H9 (cell line): ENCODE measurements at regions not wholly inside any gene's neighbourhood (a gene's known extent, or its start where the extent isn't known, plus 50 kb on each side); places are given as distances from the start of the nearest gene placed in this dataset.

Experiments
- DNase-seq: peaks from one replicate; pipeline ENCODE4 v3.0.0-alpha.2; 2017
- H2AFZ ChIP-seq: one replicate; pipeline ENCODE4 v1.6.1; 2013; ENCODE audit warnings: mild to moderate bottlenecking, low read length, control low read depth, moderate library complexity
- H2AK5ac ChIP-seq: 2 replicates; pipeline ENCODE4 v1.6.1; 2013; ENCODE audit warnings: low read length, control low read depth, mixed read lengths; ENCODE audit not compliant: insufficient read length
- H2BK120ac ChIP-seq: one replicate; pipeline ENCODE4 v1.6.1; 2013; ENCODE audit warnings: low read depth, mild to moderate bottlenecking, low read length, control low read depth, inconsistent platforms; ENCODE audit not compliant: poor library complexity, severe bottlenecking
- H2BK12ac ChIP-seq: 2 replicates; pipeline ENCODE4 v1.6.1; 2013; ENCODE audit warnings: low read length, control low read depth, mixed read lengths, low read depth; ENCODE audit not compliant: insufficient read length
- H2BK15ac ChIP-seq: 2 replicates; pipeline ENCODE4 v1.6.1; 2013; ENCODE audit warnings: low read depth, low read length, control low read depth
- H2BK20ac ChIP-seq: one replicate; pipeline ENCODE4 v1.6.1; 2013; ENCODE audit warnings: low read depth, mild to moderate bottlenecking, low read length, control low read depth, inconsistent platforms; ENCODE audit not compliant: poor library complexity, severe bottlenecking
- H2BK5ac ChIP-seq: 2 replicates; pipeline ENCODE4 v1.6.1; 2013; ENCODE audit warnings: low read length, control low read depth, mixed read lengths; ENCODE audit not compliant: insufficient read length
- H3K14ac ChIP-seq: 2 replicates; pipeline ENCODE4 v1.6.1; 2013; ENCODE audit warnings: low read length, control low read depth; ENCODE audit not compliant: insufficient read depth
- H3K18ac ChIP-seq: 2 replicates; pipeline ENCODE4 v1.6.1; 2013; ENCODE audit warnings: low read depth, mild to moderate bottlenecking, mixed read lengths, low read length, control low read depth; ENCODE audit not compliant: insufficient read length
- H3K23ac ChIP-seq: 2 replicates; pipeline ENCODE4 v1.6.1; 2013; ENCODE audit warnings: low read length, control low read depth, mixed read lengths, low read depth; ENCODE audit not compliant: insufficient read length
- H3K23me2 ChIP-seq: 2 replicates; pipeline ENCODE4 v1.6.1; 2013; ENCODE audit warnings: low read depth, mild to moderate bottlenecking, mixed read lengths, low read length, control low read depth; ENCODE audit not compliant: insufficient read length, poor library complexity, severe bottlenecking
- H3K27ac ChIP-seq: 2 replicates; pipeline ENCODE4 v1.5.1; 2013; ENCODE audit warnings: low read length, control low read depth, mixed read lengths, low read depth; ENCODE audit not compliant: insufficient read length
- H3K27me3 ChIP-seq: 2 replicates; pipeline ENCODE4 v1.6.1; 2013; ENCODE audit warnings: low read length, control low read depth, inconsistent platforms; ENCODE audit not compliant: insufficient read depth
- H3K4ac ChIP-seq: 2 replicates; pipeline ENCODE4 v1.6.1; 2013; ENCODE audit warnings: low read depth, mild to moderate bottlenecking, control low read depth, inconsistent platforms, low read length, moderate library complexity
- H3K4me1 ChIP-seq: 2 replicates; pipeline ENCODE4 v1.6.1; 2013; ENCODE audit warnings: low read length, control low read depth, inconsistent platforms; ENCODE audit not compliant: insufficient read depth
- H3K4me2 ChIP-seq: 2 replicates; pipeline ENCODE4 v1.6.1; 2013; ENCODE audit warnings: low read length, control low read depth, mixed read lengths; ENCODE audit not compliant: insufficient read length, insufficient read depth
- H3K56ac ChIP-seq: 2 replicates; pipeline ENCODE4 v1.6.1; 2013; ENCODE audit warnings: low read depth, mild to moderate bottlenecking, mixed read lengths, low read length, control low read depth; ENCODE audit not compliant: insufficient read length
- H3K79me1 ChIP-seq: 2 replicates; pipeline ENCODE4 v1.6.1; 2013; ENCODE audit warnings: low read depth, mild to moderate bottlenecking, moderate library complexity, low read length, control low read depth, inconsistent platforms; ENCODE audit not compliant: insufficient read depth, poor library complexity, severe bottlenecking
- H3K79me2 ChIP-seq: 2 replicates; pipeline ENCODE4 v1.6.1; 2013; ENCODE audit warnings: low read length, control low read depth, inconsistent platforms; ENCODE audit not compliant: insufficient read depth
- H3K9ac ChIP-seq: 2 replicates; pipeline ENCODE4 v1.6.1; 2013; ENCODE audit warnings: low read length, control low read depth, mixed read lengths; ENCODE audit not compliant: insufficient read length; ENCODE audit errors: extremely low read depth
- H3K9me3 ChIP-seq: one replicate; pipeline ENCODE4 v1.6.1; 2013; ENCODE audit warnings: low read depth, low read length, inconsistent platforms; ENCODE audit not compliant: control insufficient read depth
- H3T11ph ChIP-seq: one replicate; pipeline ENCODE4 v1.6.1; 2013; ENCODE audit warnings: mild to moderate bottlenecking, low read length, control low read depth, inconsistent platforms
- H4K20me1 ChIP-seq: one replicate; pipeline ENCODE4 v1.6.1; 2013; ENCODE audit not compliant: control insufficient read depth, insufficient read length, insufficient read depth
- H4K5ac ChIP-seq: 2 replicates; pipeline ENCODE4 v1.6.1; 2013; ENCODE audit warnings: low read depth, mild to moderate bottlenecking, mixed read lengths, low read length, control low read depth; ENCODE audit not compliant: insufficient read length
- H4K8ac ChIP-seq: replicated peaks from 2 replicates; pipeline ENCODE4 v1.6.1; 2013; ENCODE audit warnings: low read length, control low read depth, mixed read lengths, low read depth; ENCODE audit not compliant: insufficient read length
- H4K91ac ChIP-seq: 2 replicates; pipeline ENCODE4 v1.6.1; 2013; ENCODE audit warnings: low read depth, mild to moderate bottlenecking, moderate library complexity, mixed read lengths, low read length, control low read depth; ENCODE audit not compliant: insufficient read length
- H3K27ac Mint-ChIP-seq, 3 experiments: 2 replicates in 2 of 3; 3 replicates in 1 of 3; pipeline ENCODE4 v1.8.0; 2020 to 2021; ENCODE audit warnings: mixed read lengths in 3 of 3, mild to moderate bottlenecking in 1 of 3, moderate library complexity in 1 of 3
- H3K27me3 Mint-ChIP-seq: 2 replicates; pipeline ENCODE4 v1.8.0; 2021; ENCODE audit warnings: low read depth, mild to moderate bottlenecking, moderate library complexity, mixed read lengths
- H3K36me3 Mint-ChIP-seq, 3 experiments: 2 replicates in 2 of 3; 3 replicates in 1 of 3; pipeline ENCODE4 v1.8.0; 2020 to 2021; ENCODE audit warnings: low read depth in 3 of 3, mixed read lengths in 3 of 3; ENCODE audit not compliant: insufficient read depth in 1 of 3
- H3K4me1 Mint-ChIP-seq, 2 experiments: 2 replicates each; pipeline ENCODE4 v1.8.0; 2020; ENCODE audit warnings: mixed read lengths in 2 of 2
- H3K4me3 Mint-ChIP-seq, 2 experiments: 2 replicates in 1 of 2; 3 replicates in 1 of 2; pipeline ENCODE4 v1.8.0; 2020 to 2021; ENCODE audit warnings: mild to moderate bottlenecking in 2 of 2, mixed read lengths in 2 of 2, moderate library complexity in 1 of 2
- H3K9me3 Mint-ChIP-seq, 2 experiments: 2 replicates in 1 of 2; 3 replicates in 1 of 2; pipeline ENCODE4 v1.8.0; 2020; ENCODE audit warnings: mild to moderate bottlenecking in 2 of 2, mixed read lengths in 2 of 2, moderate library complexity in 1 of 2
- CTCF ChIP-seq: fragments of 200-600 bp; sonication (generic); conservative IDR thresholded peaks from 3 replicates; pipeline ENCODE4 v1.8.0; 2021; ENCODE audit warnings: antibody characterized with exemption, mild to moderate bottlenecking
- WGBS: extraction: QIAGEN DNeasy Blood & Tissue Kit; methylation state at CpG from one replicate; pipeline ENCODE4 v1.1.7; 2013; ENCODE audit warnings: missing lambda C conversion rate, low lambda C conversion rate, mixed read lengths; ENCODE audit not compliant: insufficient read length; ENCODE audit errors: extremely low coverage; 5-methylcytosine and 5-hydroxymethylcytosine counted together

GRCh38 chr2:161033059-161033660, 127.1 kb upstream of the TANK start:
- Histone ChIP-seq H4K91ac (no peak overlapping the region), H3K23me2 (no peaks in the 10 kb centered on the region), H3K18ac (no peak overlapping the region), H2BK12ac (no peak overlapping the region), H3K4me1 (no peaks in the 10 kb centered on the region), H2AFZ (no peak overlapping the region), H2AK5ac (no peak overlapping the region), H3K9me3 (no peaks in the 10 kb centered on the region), H3K23ac (no peak overlapping the region), H3K56ac (no peak overlapping the region), H3K27ac (no peak overlapping the region), H3K27me3 (no peaks in the 10 kb centered on the region), H2BK120ac (no peak overlapping the region), H3K79me1 (no peaks in the 10 kb centered on the region), H4K5ac (no peak overlapping the region), H3K9ac (no peak overlapping the region), H4K8ac (no peak overlapping the region), H3K4me2 (no peak overlapping the region), H4K20me1 (no peaks in the 10 kb centered on the region), H3K4ac (no peak overlapping the region), H3K79me2 (no peaks in the 10 kb centered on the region), H2BK20ac (no peak overlapping the region), H3K14ac (no peak overlapping the region), H3T11ph (no peak overlapping the region), H2BK5ac (no peak overlapping the region), H2BK15ac (no peak overlapping the region)
- WGBS: no CpG with 5 or more reads among the region's 2 CpGs
- no peak for TF ChIP-seq CTCF
- Mint-ChIP-seq H3K36me3 (no peaks in the 10 kb centered on the region), H3K9me3 (0 out of 5 replicates have a peak, but pooled peaks cover 2 to 3% of the 10 kb centered on the region in 2 experiments), H3K4me1 (no peaks in the 10 kb centered on the region), H3K27ac (no peak overlapping the region), H3K27me3 (no peaks in the 10 kb centered on the region), H3K4me3 (no peak overlapping the region)
- no peak for DNase-seq
